Left lung (tissue), 4 donors: ENCODE measurements at regions not wholly inside any gene's neighbourhood (a gene's known extent, or its start where the extent isn't known, plus 50 kb on each side); places are given as distances from the start of the nearest gene placed in this dataset.

ENCODE experiments used
- ATAC-seq: fragments of 200-7000 bp; cut with Tn5 transposase; one replicate; pipeline ENCODE4 v1.9.1; 2020; ENCODE audit warnings: moderate library complexity
- DNase-seq, 4 donors: peaks; one replicate each; pipeline ENCODE4 v3.0.0-alpha.2; 2013 to 2020
- H3K27ac ChIP-seq, 2 donors: fragments of 200-600 bp; sonication (generic) in 1 of 2; one replicate each; pipeline versions ENCODE4 v1.5.0 to v1.8.0; 2020 to 2021
- H3K27me3 ChIP-seq, 2 donors: fragments of 200-600 bp; sonication (generic) in 1 of 2; one replicate each; pipeline versions ENCODE4 v1.5.0 to v1.8.0; 2020 to 2021
- H3K36me3 ChIP-seq, 2 donors: fragments of 200-600 bp; sonication (generic) in 1 of 2; one replicate each; pipeline versions ENCODE4 v1.5.0 to v1.8.0; 2020 to 2021
- H3K4me1 ChIP-seq, 2 donors: fragments of 200-600 bp; one replicate each; pipeline ENCODE4 v1.8.0; 2021
- H3K4me3 ChIP-seq, 2 donors: fragments of 200-600 bp; sonication (generic) in 1 of 2; one replicate each; pipeline versions ENCODE4 v1.5.0 to v1.8.0; 2020 to 2021; ENCODE audit warnings: mild to moderate bottlenecking in 1 of 2
- H3K9me3 ChIP-seq, 2 donors: fragments of 200-600 bp; sonication (generic) in 1 of 2; one replicate each; pipeline versions ENCODE4 v1.5.0 to v1.8.0; 2020 to 2021
- CTCF ChIP-seq, 2 donors: fragments of 200-600 bp; sonication (generic) in 1 of 2; IDR thresholded peaks; one replicate each; pipeline versions ENCODE4 v1.5.0 to v1.8.0; 2021; ENCODE audit warnings: antibody characterized with exemption in 2 of 2
- intact Hi-C, 2 donors: fragments of 100-400 bp; cut with DNase I; formaldehyde crosslinking; loops; one replicate each; pipeline versions ENCODE4 v1.11.2 to v1.14.2; 2022
- donor health status: DM: no; HTN: yes; CAD: no.
- donor health status: DM: no; HTN: no; CAD: no.

GRCh38 chr2:58428096-58429013, 187.2 kb upstream of the FANCL start:
- Histone ChIP-seq H3K4me1 (peaks cover 0 to 8% of the 10 kb centered on the region in 2 donors), H3K9me3 (no peaks in the 10 kb centered on the region), H3K27me3 (peaks cover 0 to 39% of the 10 kb centered on the region in 2 donors), H3K36me3 (no peaks in the 10 kb centered on the region), H3K4me3 (peak overlapping the region; percentile 27 to 37), H3K27ac (no peak overlapping the region)
- DNase-seq (peak in 3 of 4 donors; percentile 32 to 75 (median 62)), ATAC-seq (peak; percentile 89)
- no peak for TF ChIP-seq CTCF (IDR thresholded peaks at IDR 0.05)
- intact Hi-C loops = no loop called here

GRCh38 chr2:58427572-58428095, 186.5 kb upstream of the FANCL start:
- DNase-seq (peak; percentile 38 to 79 (median 60)), ATAC-seq (peak; percentile 80)
- Histone ChIP-seq H3K9me3 (no peaks in the 10 kb centered on the region), H3K36me3 (no peaks in the 10 kb centered on the region), H3K4me1 (peaks cover 0 to 8% of the 10 kb centered on the region in 2 donors), H3K27me3 (peaks cover 0 to 42% of the 10 kb centered on the region in 2 donors), H3K27ac (no peak overlapping the region), H3K4me3 (peak overlapping the region; percentile 27 to 37)
- TF ChIP-seq CTCF (IDR thresholded peaks at IDR 0.05) = no peak
- intact Hi-C loops = no loop called here

- Histone ChIP-seq H3K27ac (no peak overlapping the region), H3K36me3 (no peaks in the 10 kb centered on the region), H3K4me3 (no peak overlapping the region), H3K4me1 (peaks cover 0 to 8% of the 10 kb centered on the region in 2 donors), H3K9me3 (no peaks in the 10 kb centered on the region), H3K27me3 (peaks cover 0 to 42% of the 10 kb centered on the region in 2 donors)
- DNase-seq (no peak), ATAC-seq (no peak)
- no peak for TF ChIP-seq CTCF (IDR thresholded peaks at IDR 0.05)
- intact Hi-C loops = no loop called here
Measured at GRCh38 chr2:58425368-58425767, 184.2 kb upstream of the FANCL start.

- no peaks in the 10 kb centered on the region for H3K4me1 ChIP-seq
- H3K27ac ChIP-seq = no peak overlapping the region
- no peak for TF ChIP-seq CTCF (IDR thresholded peaks at IDR 0.05)
- no peak for ATAC-seq
- H3K36me3 ChIP-seq = no peaks in the 10 kb centered on the region
- H3K9me3 ChIP-seq = no peaks in the 10 kb centered on the region
- intact Hi-C loops = no loop called here
- H3K27me3 ChIP-seq = peaks cover 0 to 3% of the 10 kb centered on the region in 2 donors
- no peak overlapping the region for H3K4me3 ChIP-seq
- no peak for DNase-seq
Measured at GRCh38 chr2:58419983-58420382, 178.9 kb upstream of the FANCL start.

- ATAC-seq (no peak), DNase-seq (no peak)
- intact Hi-C loops = no loop called here
- Histone ChIP-seq H3K4me1 (no peaks in the 10 kb centered on the region), H3K36me3 (no peaks in the 10 kb centered on the region), H3K27ac (no peak overlapping the region), H3K27me3 (no peaks in the 10 kb centered on the region), H3K4me3 (no peak overlapping the region), H3K9me3 (no peaks in the 10 kb centered on the region)
- no peak for TF ChIP-seq CTCF (IDR thresholded peaks at IDR 0.05)
Measured at GRCh38 chr2:58416696-58417095, 175.6 kb upstream of the FANCL start.
